ENCODE measurements at regions not wholly inside any gene's neighbourhood (a gene's known extent, or its start where the extent isn't known, plus 50 kb on each side); places are given as distances from the start of the nearest gene placed in this dataset.

DNA sequence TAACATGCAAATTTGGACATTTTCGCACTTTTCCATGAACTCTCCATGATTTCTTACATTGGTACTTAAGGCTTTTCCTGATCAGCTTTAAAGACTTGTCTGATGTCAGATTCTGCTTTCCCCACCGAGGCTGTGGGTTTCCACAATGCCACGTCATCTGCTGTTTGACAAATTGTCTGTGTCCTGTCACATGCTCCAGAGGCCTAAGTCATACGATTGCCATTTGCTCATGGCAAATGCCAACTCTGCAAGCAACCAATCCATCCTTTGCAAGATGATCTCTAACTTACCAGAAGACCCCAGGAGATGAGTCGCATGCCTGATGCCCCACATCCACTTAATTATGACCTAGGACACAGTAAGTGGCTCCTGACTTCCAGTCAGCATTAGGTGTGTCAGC lies 556.5 kb downstream of the BMP2 start:
- Mint-ChIP-seq H3K4me3 (no peak overlapping the region), H3K27ac (no peak overlapping the region), H3K4me1 (ENCODE audit: low read depth) (no peaks in the 10 kb centered on the region), H3K36me3 (ENCODE audit: low read depth) (no peaks in the 10 kb centered on the region; the same call in 1 of the 2 replicates), H3K9me3 (peaks cover 43% of the 10 kb centered on the region), H3K27me3 (ENCODE audit: insufficient read depth) (no peaks in the 10 kb centered on the region)
- TF ChIP-seq, protein P1, sequence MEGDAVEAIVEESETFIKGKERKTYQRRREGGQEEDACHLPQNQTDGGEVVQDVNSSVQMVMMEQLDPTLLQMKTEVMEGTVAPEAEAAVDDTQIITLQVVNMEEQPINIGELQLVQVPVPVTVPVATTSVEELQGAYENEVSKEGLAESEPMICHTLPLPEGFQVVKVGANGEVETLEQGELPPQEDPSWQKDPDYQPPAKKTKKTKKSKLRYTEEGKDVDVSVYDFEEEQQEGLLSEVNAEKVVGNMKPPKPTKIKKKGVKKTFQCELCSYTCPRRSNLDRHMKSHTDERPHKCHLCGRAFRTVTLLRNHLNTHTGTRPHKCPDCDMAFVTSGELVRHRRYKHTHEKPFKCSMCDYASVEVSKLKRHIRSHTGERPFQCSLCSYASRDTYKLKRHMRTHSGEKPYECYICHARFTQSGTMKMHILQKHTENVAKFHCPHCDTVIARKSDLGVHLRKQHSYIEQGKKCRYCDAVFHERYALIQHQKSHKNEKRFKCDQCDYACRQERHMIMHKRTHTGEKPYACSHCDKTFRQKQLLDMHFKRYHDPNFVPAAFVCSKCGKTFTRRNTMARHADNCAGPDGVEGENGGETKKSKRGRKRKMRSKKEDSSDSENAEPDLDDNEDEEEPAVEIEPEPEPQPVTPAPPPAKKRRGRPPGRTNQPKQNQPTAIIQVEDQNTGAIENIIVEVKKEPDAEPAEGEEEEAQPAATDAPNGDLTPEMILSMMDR (IDR thresholded peaks at IDR 0.05), result no peak
- no peak for DNase-seq

DNA sequence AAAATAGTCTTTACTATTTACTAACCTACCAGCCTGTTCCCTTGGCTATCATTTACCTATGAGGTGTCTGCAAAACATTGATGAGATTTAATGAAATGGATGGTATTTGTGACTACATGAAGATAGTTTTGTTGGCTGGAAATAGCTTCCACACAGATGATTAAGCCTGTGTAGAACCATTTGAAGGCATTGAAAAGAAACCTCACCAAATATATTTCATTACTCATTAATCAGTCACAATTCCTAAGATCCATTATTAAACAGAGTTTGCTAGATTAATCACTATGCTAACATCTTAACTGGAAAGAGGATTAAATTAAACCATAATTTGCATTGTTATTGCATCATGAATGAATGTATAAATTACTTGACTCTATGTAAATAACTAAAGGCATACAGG lies 560.3 kb downstream of the BMP2 start:
- no peaks in the 10 kb centered on the region for H3K27me3 Mint-ChIP-seq (ENCODE audit: insufficient read depth)
- TF ChIP-seq, protein P1 (IDR thresholded peaks at IDR 0.05), result no peak
- no peaks in the 10 kb centered on the region for H3K36me3 Mint-ChIP-seq (ENCODE audit: low read depth)

DNA sequence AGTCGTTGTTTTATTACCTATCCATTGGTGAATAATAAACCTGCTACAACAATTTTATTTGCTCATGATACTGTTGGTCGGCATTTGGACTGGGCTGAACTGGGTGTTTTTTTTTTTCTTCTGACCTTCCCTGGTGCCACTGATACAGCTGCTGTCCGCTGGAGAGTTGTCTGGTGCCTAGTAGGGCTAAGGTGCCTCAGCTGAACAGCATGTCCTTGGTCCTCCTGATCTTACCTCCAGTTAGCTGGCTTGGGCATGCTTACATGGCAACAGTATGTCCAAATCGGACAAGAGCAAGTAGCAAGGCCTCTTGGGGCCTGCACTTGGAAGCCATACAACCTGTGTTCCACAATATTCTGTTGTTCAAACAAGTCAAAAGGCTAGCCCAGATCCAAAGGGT lies 563.4 kb downstream of the BMP2 start:
- H3K9me3 Mint-ChIP-seq, result peaks cover 23% of the 10 kb centered on the region
- no peaks in the 10 kb centered on the region for H3K27me3 Mint-ChIP-seq (ENCODE audit: insufficient read depth)
- TF ChIP-seq, protein P1 (IDR thresholded peaks at IDR 0.05), result no peak
- no peak for DNase-seq
- H3K4me1 Mint-ChIP-seq (ENCODE audit: low read depth), result no peaks in the 10 kb centered on the region
- no peaks in the 10 kb centered on the region for H3K36me3 Mint-ChIP-seq (ENCODE audit: low read depth)
- no peak overlapping the region for H3K4me3 Mint-ChIP-seq
- no peak overlapping the region for H3K27ac Mint-ChIP-seq

More for the DNA sequence above, 560.3 kb downstream of the BMP2 start:
- no peak for DNase-seq
- Mint-ChIP-seq H3K4me1 (ENCODE audit: low read depth) (no peaks in the 10 kb centered on the region), H3K4me3 (no peak overlapping the region), H3K9me3 (peaks cover 29% of the 10 kb centered on the region), H3K27ac (no peak overlapping the region)

DNA sequence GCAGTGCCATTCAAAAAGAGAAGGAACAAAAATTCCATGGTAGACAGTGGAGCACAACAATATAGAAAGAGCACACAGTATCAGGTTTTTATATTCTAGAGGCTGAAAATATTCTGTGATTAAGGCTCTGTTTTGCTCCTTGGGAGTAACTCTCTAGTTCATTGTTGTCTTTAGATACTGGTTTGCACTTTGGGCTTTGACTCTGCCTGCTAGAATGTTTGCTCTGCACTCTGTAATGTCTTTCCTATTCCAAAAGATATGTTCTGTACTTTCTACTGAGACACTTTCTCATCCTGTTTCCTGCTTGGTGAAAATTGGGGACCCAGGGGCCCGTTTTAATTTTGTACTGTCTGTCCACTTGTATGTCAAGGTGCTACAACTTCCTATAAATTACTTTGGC lies 564.7 kb downstream of the BMP2 start:
- Mint-ChIP-seq H3K27ac (no peak overlapping the region), H3K4me3 (no peak overlapping the region), H3K36me3 (ENCODE audit: low read depth) (no peaks in the 10 kb centered on the region), H3K9me3 (peaks cover 19% of the 10 kb centered on the region), H3K4me1 (ENCODE audit: low read depth) (no peaks in the 10 kb centered on the region), H3K27me3 (ENCODE audit: insufficient read depth) (no peaks in the 10 kb centered on the region)
- DNase-seq, result no peak
- TF ChIP-seq, protein P1 (IDR thresholded peaks at IDR 0.05), result no peak

DNA sequence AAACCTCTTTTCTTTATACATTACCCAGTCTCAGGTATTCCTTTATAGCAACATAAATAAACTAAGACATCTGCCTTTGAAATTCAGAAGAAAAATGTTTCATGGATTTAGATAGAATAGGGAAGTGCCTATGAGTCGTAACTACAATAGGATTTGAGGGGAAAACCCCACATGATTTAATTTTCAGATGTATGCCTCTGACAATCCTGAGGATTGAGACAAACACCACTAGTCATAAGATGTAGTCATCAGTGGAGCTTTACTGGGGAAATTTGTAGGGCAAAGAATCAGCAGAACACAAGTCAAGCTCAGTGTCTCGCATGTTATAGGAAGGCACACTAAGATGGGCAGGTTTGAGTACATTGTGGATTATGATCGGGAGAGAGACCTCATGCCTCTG lies 566.4 kb downstream of the BMP2 start:
- H3K9me3 Mint-ChIP-seq, result peaks cover 25% of the 10 kb centered on the region
- no peaks in the 10 kb centered on the region for H3K4me1 Mint-ChIP-seq (ENCODE audit: low read depth)
- H3K36me3 Mint-ChIP-seq (ENCODE audit: low read depth), result no peaks in the 10 kb centered on the region
- no peak for DNase-seq
- no peak overlapping the region for H3K27ac Mint-ChIP-seq
- H3K4me3 Mint-ChIP-seq, result no peak overlapping the region
- TF ChIP-seq, protein P1 (IDR thresholded peaks at IDR 0.05), result no peak
- H3K27me3 Mint-ChIP-seq (ENCODE audit: insufficient read depth), result no peaks in the 10 kb centered on the region

DNA sequence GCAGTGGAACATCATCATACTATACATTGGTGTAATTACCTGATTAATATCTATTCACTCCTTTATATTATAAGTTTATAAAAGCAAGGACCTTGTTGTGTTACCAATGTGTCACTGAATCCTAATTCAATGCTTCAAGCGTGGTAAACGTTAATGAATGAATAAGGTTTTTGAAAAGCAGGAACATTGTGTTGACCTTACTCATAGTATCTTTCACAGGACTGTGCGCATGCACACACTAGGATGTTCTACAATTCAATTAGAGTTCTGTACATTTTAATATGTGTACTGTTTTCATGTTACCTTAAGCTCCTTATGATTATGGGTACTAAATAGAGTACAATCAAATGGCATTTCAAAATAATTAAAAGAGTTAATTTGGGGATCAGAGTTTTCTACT lies 578.5 kb downstream of the BMP2 start:
- Mint-ChIP-seq H3K4me1 (ENCODE audit: low read depth) (no peaks in the 10 kb centered on the region), H3K27ac (no peak overlapping the region), H3K27me3 (ENCODE audit: insufficient read depth) (peaks cover 2% of the 10 kb centered on the region; the same call in 1 of the 2 replicates), H3K36me3 (ENCODE audit: low read depth) (no peaks in the 10 kb centered on the region), H3K4me3 (no peak overlapping the region), H3K9me3 (peaks cover 15% of the 10 kb centered on the region)
- no peak for DNase-seq
- TF ChIP-seq, protein P1 (IDR thresholded peaks at IDR 0.05), result no peak

Data from HFFc6 (cell line).